ENCODE measurements at regions not wholly inside any gene's neighbourhood (a gene's known extent, or its start where the extent isn't known, plus 50 kb on each side); places are given as distances from the start of the nearest gene placed in this dataset.
A peak's percentile ranks its signal among the peaks of the same experiment; 100 is the strongest.

DNA sequence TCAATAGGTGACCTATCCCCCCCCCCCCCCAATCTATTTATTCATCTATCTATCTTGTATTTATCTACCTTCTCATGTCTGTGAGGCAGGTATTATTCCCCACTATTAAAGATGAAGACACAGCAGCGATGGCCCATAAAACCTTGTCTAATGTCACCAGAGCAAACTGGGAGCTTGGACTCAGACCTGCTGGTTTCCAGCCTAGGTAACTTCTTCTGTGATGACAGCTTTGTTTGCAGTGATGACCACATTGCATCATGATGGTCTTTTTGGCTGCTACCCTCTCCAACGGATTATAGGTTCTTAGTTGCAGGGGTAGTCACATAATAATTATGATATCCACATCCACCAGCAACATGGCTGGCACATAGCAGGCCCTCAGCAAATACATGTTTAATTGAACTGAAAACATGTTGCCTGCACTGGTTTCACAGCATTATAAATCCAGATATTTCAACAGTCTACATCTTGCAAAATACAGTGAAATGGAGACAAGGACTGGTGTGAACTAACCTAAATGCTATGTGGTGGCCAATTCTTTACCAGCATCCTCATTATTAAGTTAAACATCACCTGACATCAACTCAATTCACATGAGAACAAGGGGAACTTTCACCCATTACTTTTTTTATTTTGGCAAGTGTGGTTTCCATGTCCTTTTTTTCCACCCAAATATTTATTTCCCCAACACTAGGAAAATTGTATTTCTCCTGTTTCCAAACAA, 712.5 kb upstream of the NRSN1 start:
- H3K4me1 Mint-ChIP-seq = peaks cover 16% of the 10 kb centered on the region
- H3K4me3 Mint-ChIP-seq = no peak overlapping the region
- H3K27me3 Mint-ChIP-seq (ENCODE audit: low read depth) = no peaks in the 10 kb centered on the region
- DNase-seq (ENCODE audit: low read depth, low spot score) = no peak
- no peak overlapping the region for H3K27ac Mint-ChIP-seq (ENCODE audit: unreplicated experiment)
- H3K36me3 Mint-ChIP-seq (ENCODE audit: low read depth) = peaks cover 3% of the 10 kb centered on the region
- TF ChIP-seq, protein P1, sequence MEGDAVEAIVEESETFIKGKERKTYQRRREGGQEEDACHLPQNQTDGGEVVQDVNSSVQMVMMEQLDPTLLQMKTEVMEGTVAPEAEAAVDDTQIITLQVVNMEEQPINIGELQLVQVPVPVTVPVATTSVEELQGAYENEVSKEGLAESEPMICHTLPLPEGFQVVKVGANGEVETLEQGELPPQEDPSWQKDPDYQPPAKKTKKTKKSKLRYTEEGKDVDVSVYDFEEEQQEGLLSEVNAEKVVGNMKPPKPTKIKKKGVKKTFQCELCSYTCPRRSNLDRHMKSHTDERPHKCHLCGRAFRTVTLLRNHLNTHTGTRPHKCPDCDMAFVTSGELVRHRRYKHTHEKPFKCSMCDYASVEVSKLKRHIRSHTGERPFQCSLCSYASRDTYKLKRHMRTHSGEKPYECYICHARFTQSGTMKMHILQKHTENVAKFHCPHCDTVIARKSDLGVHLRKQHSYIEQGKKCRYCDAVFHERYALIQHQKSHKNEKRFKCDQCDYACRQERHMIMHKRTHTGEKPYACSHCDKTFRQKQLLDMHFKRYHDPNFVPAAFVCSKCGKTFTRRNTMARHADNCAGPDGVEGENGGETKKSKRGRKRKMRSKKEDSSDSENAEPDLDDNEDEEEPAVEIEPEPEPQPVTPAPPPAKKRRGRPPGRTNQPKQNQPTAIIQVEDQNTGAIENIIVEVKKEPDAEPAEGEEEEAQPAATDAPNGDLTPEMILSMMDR (conservative IDR thresholded peaks at IDR 0.05) = no peak
- H3K9me3 Mint-ChIP-seq = peaks cover 6% of the 10 kb centered on the region

DNA sequence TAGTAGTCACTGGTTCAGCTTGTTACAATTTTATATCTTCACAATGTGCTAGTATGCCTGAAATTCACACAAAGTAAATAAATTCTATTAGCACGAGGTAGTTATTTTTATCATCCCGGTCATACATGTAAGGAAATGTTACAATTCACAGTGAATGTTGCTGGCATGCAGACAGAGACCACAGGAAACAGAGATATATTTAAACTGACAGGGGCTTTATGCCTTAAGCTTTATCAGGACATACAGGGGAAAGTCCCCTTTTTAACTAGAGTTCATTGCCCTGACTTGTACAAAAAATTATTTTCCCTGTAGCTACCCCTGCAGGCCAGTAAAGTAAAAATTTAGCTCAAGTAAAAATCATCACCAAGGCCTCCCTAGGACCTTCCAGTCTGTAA, 712.0 kb upstream of the NRSN1 start:
- DNase-seq (ENCODE audit: low read depth, low spot score) = no peak
- H3K9me3 Mint-ChIP-seq = peaks cover 6% of the 10 kb centered on the region
- peaks cover 16% of the 10 kb centered on the region for H3K4me1 Mint-ChIP-seq
- H3K27me3 Mint-ChIP-seq (ENCODE audit: low read depth) = no peaks in the 10 kb centered on the region
- H3K4me3 Mint-ChIP-seq = no peak overlapping the region
- no peak overlapping the region for H3K27ac Mint-ChIP-seq (ENCODE audit: unreplicated experiment)
- peaks cover 3% of the 10 kb centered on the region for H3K36me3 Mint-ChIP-seq (ENCODE audit: low read depth)
- TF ChIP-seq, protein P1 (conservative IDR thresholded peaks at IDR 0.05) = peak; percentile 44

DNA sequence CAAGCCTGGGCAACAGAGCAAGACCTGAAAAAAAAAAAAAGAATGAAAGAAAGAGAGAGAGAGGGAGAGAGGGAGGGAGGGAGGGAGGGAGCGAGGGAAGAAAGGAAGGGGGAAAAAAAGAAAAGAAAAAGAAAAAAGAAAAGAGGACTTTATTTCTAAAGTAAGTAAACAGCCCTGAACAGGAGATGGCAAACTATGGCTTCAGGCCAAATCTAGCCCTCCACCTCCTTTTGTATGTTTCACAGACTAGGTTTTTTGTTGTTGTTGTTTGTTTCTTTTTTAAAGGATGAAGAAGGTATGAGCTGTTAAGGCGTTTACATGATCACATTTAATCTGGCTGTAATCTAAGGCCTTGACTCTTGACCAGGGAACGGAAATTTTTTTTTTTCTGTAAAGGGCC, 711.1 kb upstream of the NRSN1 start:
- Mint-ChIP-seq H3K27ac (ENCODE audit: unreplicated experiment) (no peak overlapping the region), H3K4me1 (peaks cover 13% of the 10 kb centered on the region), H3K27me3 (ENCODE audit: low read depth) (no peaks in the 10 kb centered on the region), H3K4me3 (no peak overlapping the region), H3K9me3 (peaks cover 6% of the 10 kb centered on the region), H3K36me3 (ENCODE audit: low read depth) (peaks cover 3% of the 10 kb centered on the region)
- no peak for DNase-seq (ENCODE audit: low read depth, low spot score)
- TF ChIP-seq, protein P1 (conservative IDR thresholded peaks at IDR 0.05) = no peak

DNA sequence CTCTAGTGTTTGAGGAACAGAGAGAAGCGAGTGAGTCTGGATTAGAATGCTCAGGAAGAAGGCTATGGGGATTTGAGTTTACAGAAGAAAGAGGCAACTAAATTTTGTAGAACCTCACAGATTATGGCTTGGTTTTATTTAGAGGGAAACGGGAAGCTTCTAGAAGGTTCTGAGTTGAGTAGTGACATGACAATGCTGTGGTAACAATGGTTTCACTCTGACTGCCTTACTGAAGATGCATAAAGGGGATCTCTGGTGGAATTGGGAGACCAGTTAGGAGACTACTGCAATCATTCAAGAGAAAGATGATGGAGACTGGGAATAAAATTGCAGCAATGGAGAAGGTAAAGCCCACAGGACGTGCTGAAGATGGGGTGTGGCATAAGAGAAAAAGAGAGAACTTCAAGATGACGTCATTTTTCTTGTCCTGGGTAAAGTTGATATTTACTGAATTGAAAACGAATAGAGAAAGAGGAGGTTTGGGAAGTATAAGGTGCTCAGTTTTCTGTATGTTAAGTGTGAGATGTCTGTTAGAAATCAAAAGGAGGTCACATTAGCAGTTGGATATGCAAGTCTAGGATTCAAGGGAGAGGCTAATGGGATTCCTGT, 710.1 kb upstream of the NRSN1 start:
- TF ChIP-seq, protein P1 (conservative IDR thresholded peaks at IDR 0.05) = no peak
- DNase-seq (ENCODE audit: low read depth, low spot score) = no peak
- no peak overlapping the region for H3K27ac Mint-ChIP-seq (ENCODE audit: unreplicated experiment)
- H3K27me3 Mint-ChIP-seq (ENCODE audit: low read depth) = no peaks in the 10 kb centered on the region
- peaks cover 9% of the 10 kb centered on the region for H3K4me1 Mint-ChIP-seq
- no peaks in the 10 kb centered on the region for H3K9me3 Mint-ChIP-seq
- no peaks in the 10 kb centered on the region for H3K36me3 Mint-ChIP-seq (ENCODE audit: low read depth)
- no peak overlapping the region for H3K4me3 Mint-ChIP-seq

DNA sequence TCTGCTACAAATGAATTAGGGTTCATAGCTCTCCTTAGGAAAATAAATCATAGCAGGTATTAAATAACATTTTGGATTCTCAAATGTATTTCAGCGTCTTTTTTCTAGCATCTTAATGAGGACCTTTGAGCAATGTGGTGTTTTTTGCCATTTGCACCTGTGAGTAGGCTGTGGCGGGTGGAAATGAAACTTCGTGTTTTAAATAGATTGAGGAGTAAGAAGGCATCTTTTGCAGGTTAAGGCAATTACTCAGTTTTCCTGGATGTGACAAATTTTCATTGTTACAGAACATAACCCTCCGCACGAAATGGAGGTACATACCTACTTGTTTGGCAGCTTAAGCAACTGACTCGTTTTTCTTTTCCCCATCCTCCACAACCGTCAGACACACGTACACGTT, 708.9 kb upstream of the NRSN1 start:
- Mint-ChIP-seq H3K4me3 (no peak overlapping the region), H3K9me3 (no peaks in the 10 kb centered on the region), H3K27me3 (ENCODE audit: low read depth) (no peaks in the 10 kb centered on the region), H3K27ac (ENCODE audit: unreplicated experiment) (no peak overlapping the region), H3K4me1 (peaks cover 9% of the 10 kb centered on the region), H3K36me3 (ENCODE audit: low read depth) (no peaks in the 10 kb centered on the region)
- DNase-seq (ENCODE audit: low read depth, low spot score) = no peak
- TF ChIP-seq, protein P1 (conservative IDR thresholded peaks at IDR 0.05) = no peak
